Fibroblast of lung (primary cell): ENCODE measurements at regions not wholly inside any gene's neighbourhood (a gene's known extent, or its start where the extent isn't known, plus 50 kb on each side); places are given as distances from the start of the nearest gene placed in this dataset.

Experiments used
- DNase-seq, 2 donors: peaks; one replicate each; pipeline versions ENCODE4 v3.0.0 to v3.0.0-alpha.2; 2010; ENCODE audit warnings: low read depth in 2 of 2
- H2AFZ ChIP-seq: 2 replicates; pipeline ENCODE4 v1.5.1; 2012; ENCODE audit warnings: low read length, control low read depth, inconsistent platforms
- H3K27ac ChIP-seq: 2 replicates; pipeline ENCODE4 v1.5.1; 2011; ENCODE audit warnings: low read length, control low read depth; ENCODE audit not compliant: insufficient read depth
- H3K27me3 ChIP-seq: 2 replicates; pipeline ENCODE4 v1.5.1; 2011; ENCODE audit warnings: mild to moderate bottlenecking, low read length; ENCODE audit not compliant: control insufficient read depth, insufficient read depth
- H3K36me3 ChIP-seq: 2 replicates; pipeline ENCODE4 v1.5.1; 2011; ENCODE audit warnings: low read length; ENCODE audit not compliant: control insufficient read depth, insufficient read depth
- H3K4me1 ChIP-seq: 2 replicates; pipeline ENCODE4 v1.5.1; 2011; ENCODE audit warnings: low read length; ENCODE audit not compliant: control insufficient read depth, insufficient read depth; ENCODE audit errors: extremely low read depth
- H3K4me2 ChIP-seq: 2 replicates; pipeline ENCODE4 v1.5.1; 2011; ENCODE audit warnings: low read length, control low read depth; ENCODE audit not compliant: insufficient read depth; ENCODE audit errors: extremely low read depth
- H3K4me3 ChIP-seq, 4 experiments: fragments of 200-600 bp in 1 of 4; sonication (generic) in 1 of 4; replicated peaks in 1 of 4; 2 replicates each; pipeline ENCODE4 v1.5.1; 2011 to 2016; ENCODE audit warnings: low read length in 4 of 4, low read depth in 3 of 4, mild to moderate bottlenecking in 3 of 4, control low read depth in 2 of 4, inconsistent platforms in 1 of 4, mixed read lengths in 1 of 4; ENCODE audit not compliant: insufficient read depth in 1 of 4; ENCODE audit errors: control extremely low read depth in 1 of 4
- H3K79me2 ChIP-seq: 2 replicates; pipeline ENCODE4 v1.5.1; 2012; ENCODE audit warnings: mild to moderate bottlenecking, low read length, inconsistent platforms; ENCODE audit not compliant: control insufficient read depth, insufficient read depth
- H3K9ac ChIP-seq: 2 replicates; pipeline ENCODE4 v1.5.1; 2011; ENCODE audit warnings: mild to moderate bottlenecking, low read length, control low read depth; ENCODE audit not compliant: insufficient read depth
- H3K9me3 ChIP-seq: 2 replicates; pipeline ENCODE4 v1.5.1; 2012; ENCODE audit warnings: low read depth, low read length; ENCODE audit not compliant: control insufficient read depth, insufficient read depth
- H4K20me1 ChIP-seq: 2 replicates; pipeline ENCODE4 v1.5.1; 2011; ENCODE audit warnings: low read length; ENCODE audit not compliant: control insufficient read depth, insufficient read depth; ENCODE audit errors: extremely low read depth
- EZH2 ChIP-seq: IDR thresholded peaks from 2 replicates; pipeline ENCODE4 v1.5.1; 2012; ENCODE audit warnings: low read length, control low read depth, mild to moderate bottlenecking; ENCODE audit errors: missing control alignments
- TF ChIP-seq, protein P1 (sequence below), 2 donors: IDR thresholded peaks in 1 of 2; conservative IDR thresholded peaks in 1 of 2; 1 replicate in 1 of 2; 2 replicates in 1 of 2; pipeline ENCODE4 v1.5.1; 2011 to 2012; ENCODE audit warnings: low read length in 2 of 2, control low read depth in 1 of 2, inconsistent platforms in 1 of 2, low read depth in 1 of 2, mild to moderate bottlenecking in 1 of 2

DNA sequence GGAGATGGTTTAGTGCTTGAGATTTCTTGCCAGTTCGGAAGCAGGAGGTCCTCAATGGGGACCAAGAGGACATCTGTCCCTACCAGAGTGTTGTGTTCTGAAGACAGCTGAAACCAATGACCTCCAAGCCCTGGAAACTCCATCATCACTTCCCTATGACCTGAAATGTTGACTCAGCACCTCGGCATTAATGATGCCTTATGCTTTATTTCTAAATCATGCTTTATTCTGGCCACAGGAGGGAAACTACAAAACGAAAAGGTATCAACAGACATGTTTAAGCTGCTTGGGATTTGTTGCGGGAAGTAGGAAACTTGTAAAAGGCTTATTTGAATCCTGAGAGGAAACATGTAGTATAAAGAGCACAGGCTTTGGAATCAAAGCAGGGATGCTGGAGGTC lies 389.1 kb upstream of the CHD6 start:
- H3K36me3 ChIP-seq: no peaks in the 10 kb centered on the region
- DNase-seq: no peak
- H3K4me2 ChIP-seq: no peak overlapping the region
- H3K27ac ChIP-seq: no peak overlapping the region
- no peaks in the 10 kb centered on the region for H3K27me3 ChIP-seq
- H3K9me3 ChIP-seq: no peaks in the 10 kb centered on the region
- no peak overlapping the region for H2AFZ ChIP-seq
- no peak overlapping the region for H3K9ac ChIP-seq
- no peaks in the 10 kb centered on the region for H3K79me2 ChIP-seq
- H3K4me1 ChIP-seq: no peaks in the 10 kb centered on the region
- TF ChIP-seq EZH2: no peak
- TF ChIP-seq, protein P1, sequence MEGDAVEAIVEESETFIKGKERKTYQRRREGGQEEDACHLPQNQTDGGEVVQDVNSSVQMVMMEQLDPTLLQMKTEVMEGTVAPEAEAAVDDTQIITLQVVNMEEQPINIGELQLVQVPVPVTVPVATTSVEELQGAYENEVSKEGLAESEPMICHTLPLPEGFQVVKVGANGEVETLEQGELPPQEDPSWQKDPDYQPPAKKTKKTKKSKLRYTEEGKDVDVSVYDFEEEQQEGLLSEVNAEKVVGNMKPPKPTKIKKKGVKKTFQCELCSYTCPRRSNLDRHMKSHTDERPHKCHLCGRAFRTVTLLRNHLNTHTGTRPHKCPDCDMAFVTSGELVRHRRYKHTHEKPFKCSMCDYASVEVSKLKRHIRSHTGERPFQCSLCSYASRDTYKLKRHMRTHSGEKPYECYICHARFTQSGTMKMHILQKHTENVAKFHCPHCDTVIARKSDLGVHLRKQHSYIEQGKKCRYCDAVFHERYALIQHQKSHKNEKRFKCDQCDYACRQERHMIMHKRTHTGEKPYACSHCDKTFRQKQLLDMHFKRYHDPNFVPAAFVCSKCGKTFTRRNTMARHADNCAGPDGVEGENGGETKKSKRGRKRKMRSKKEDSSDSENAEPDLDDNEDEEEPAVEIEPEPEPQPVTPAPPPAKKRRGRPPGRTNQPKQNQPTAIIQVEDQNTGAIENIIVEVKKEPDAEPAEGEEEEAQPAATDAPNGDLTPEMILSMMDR (conservative IDR thresholded peaks at IDR 0.05 in 1 of 2, IDR thresholded peaks at IDR 0.05 in 1 of 2; ENCODE audit: low read depth in 1 of 2, low read length in 2 of 2): no peak
- no peaks in the 10 kb centered on the region for H4K20me1 ChIP-seq
- no peak overlapping the region for H3K4me3 ChIP-seq

DNA sequence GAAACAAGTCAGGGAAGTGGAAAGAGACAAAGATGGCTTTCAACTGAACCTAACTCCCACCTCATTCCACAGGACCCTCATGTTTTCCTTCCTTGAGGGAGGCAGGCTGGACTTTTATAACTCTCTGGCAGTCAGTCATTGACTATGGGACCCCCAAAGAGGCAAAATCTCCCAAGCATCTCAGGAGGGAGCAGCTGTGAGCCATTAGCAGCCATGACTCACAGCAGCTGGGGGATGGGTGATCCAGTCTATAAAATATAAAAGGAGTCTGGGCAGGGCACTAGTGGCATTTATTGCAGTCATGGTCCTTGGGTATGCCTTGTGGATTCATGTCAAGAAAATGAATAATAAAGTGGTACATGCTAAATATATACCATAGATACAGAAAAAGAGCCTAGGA lies 387.0 kb upstream of the CHD6 start:
- Histone ChIP-seq H3K9me3 (no peaks in the 10 kb centered on the region), H3K4me3 (no peak overlapping the region), H3K4me1 (no peaks in the 10 kb centered on the region), H3K27ac (no peak overlapping the region), H3K4me2 (no peak overlapping the region), H3K27me3 (no peaks in the 10 kb centered on the region), H3K36me3 (no peaks in the 10 kb centered on the region), H3K9ac (no peak overlapping the region), H4K20me1 (no peaks in the 10 kb centered on the region), H3K79me2 (no peaks in the 10 kb centered on the region), H2AFZ (no peak overlapping the region)
- no peak for TF ChIP-seq EZH2
- TF ChIP-seq, protein P1 (conservative IDR thresholded peaks at IDR 0.05 in 1 of 2, IDR thresholded peaks at IDR 0.05 in 1 of 2; ENCODE audit: low read depth in 1 of 2, low read length in 2 of 2): no peak
- DNase-seq: no peak

DNA sequence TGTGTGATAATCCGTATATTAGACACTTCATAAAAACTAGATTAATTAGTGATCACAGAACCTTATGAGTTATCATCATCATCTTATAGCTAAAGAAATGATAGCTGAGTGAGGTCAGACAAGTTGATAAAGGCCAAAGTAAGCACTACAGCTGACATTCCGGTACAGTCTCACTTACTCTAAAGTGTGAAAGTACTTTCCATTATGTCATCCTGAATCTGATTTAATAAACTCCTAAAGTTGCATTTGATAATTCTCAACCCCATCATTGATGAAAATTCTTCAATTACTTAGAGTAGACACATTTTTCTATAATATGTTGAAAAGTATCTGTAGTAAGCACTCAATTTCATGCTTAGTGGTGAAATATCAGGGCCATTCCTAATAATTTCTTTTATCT lies 385.2 kb upstream of the CHD6 start:
- no peak overlapping the region for H3K4me3 ChIP-seq
- TF ChIP-seq, protein P1 (conservative IDR thresholded peaks at IDR 0.05 in 1 of 2, IDR thresholded peaks at IDR 0.05 in 1 of 2; ENCODE audit: low read depth in 1 of 2, low read length in 2 of 2): no peak
- TF ChIP-seq EZH2: no peak
- H4K20me1 ChIP-seq: no peaks in the 10 kb centered on the region
- H3K79me2 ChIP-seq: no peaks in the 10 kb centered on the region
- no peaks in the 10 kb centered on the region for H3K9me3 ChIP-seq
- H3K4me1 ChIP-seq: no peaks in the 10 kb centered on the region
- no peaks in the 10 kb centered on the region for H3K27me3 ChIP-seq
- no peak overlapping the region for H2AFZ ChIP-seq
- no peak for DNase-seq
- H3K4me2 ChIP-seq: no peak overlapping the region
- H3K27ac ChIP-seq: no peak overlapping the region
- no peaks in the 10 kb centered on the region for H3K36me3 ChIP-seq
- H3K9ac ChIP-seq: no peak overlapping the region
